Omental fat pad (tissue), 3 donors: ENCODE measurements at regions not wholly inside any gene's neighbourhood (a gene's known extent, or its start where the extent isn't known, plus 50 kb on each side); places are given as distances from the start of the nearest gene placed in this dataset.

Experiments
- ATAC-seq: fragments of 150-250 bp; one replicate; pipeline ENCODE4 v1.9.1; 2016; ENCODE audit warnings: mild to moderate bottlenecking, moderate library complexity; ENCODE audit not compliant: low FRiP score
- DNase-seq: peaks from one replicate; pipeline ENCODE4 v3.0.0-alpha.2; 2019; ENCODE audit warnings: low spot score
- TF ChIP-seq, protein P1 (sequence below), 3 donors: fragments of 450-650 bp; IDR thresholded peaks; one replicate each; pipeline ENCODE4 v1.5.1; 2016 to 2017; ENCODE audit warnings: antibody characterized with exemption in 3 of 3, mild to moderate bottlenecking in 3 of 3, moderate library complexity in 2 of 3

DNA sequence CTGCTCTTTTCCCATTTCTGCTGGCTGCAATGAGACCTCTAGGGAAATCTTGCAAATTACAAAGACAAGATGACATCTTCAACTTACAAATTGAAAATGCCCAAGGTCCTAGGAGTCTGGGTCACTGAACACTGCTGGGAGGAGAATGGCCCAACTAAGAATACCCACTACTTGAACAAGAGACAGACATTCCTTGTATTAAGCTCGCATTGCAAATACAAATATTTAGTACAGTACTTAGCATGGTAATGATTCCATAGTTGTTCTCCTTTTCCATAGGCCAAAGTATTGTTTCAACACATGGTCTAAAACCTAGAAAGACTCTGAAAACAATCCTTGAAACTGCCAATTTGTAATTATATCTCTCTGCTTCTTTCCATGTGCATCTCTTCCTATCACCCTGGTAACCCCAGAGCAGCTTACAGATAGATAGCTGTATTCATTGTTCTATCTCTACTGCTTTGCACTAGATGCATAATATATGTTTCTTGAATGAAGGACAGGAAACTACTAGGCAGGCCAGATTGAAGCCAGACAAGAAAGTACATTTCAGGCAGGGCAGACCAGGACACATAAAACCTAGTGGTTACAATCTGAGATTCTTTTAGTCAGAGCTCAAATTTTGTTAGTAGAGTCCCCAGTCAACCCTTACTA is 1545.7 kb upstream of the TENM4 start:
- ATAC-seq: no peak
- TF ChIP-seq, protein P1, sequence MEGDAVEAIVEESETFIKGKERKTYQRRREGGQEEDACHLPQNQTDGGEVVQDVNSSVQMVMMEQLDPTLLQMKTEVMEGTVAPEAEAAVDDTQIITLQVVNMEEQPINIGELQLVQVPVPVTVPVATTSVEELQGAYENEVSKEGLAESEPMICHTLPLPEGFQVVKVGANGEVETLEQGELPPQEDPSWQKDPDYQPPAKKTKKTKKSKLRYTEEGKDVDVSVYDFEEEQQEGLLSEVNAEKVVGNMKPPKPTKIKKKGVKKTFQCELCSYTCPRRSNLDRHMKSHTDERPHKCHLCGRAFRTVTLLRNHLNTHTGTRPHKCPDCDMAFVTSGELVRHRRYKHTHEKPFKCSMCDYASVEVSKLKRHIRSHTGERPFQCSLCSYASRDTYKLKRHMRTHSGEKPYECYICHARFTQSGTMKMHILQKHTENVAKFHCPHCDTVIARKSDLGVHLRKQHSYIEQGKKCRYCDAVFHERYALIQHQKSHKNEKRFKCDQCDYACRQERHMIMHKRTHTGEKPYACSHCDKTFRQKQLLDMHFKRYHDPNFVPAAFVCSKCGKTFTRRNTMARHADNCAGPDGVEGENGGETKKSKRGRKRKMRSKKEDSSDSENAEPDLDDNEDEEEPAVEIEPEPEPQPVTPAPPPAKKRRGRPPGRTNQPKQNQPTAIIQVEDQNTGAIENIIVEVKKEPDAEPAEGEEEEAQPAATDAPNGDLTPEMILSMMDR (IDR thresholded peaks at IDR 0.05): no peak
- DNase-seq: no peak

DNA sequence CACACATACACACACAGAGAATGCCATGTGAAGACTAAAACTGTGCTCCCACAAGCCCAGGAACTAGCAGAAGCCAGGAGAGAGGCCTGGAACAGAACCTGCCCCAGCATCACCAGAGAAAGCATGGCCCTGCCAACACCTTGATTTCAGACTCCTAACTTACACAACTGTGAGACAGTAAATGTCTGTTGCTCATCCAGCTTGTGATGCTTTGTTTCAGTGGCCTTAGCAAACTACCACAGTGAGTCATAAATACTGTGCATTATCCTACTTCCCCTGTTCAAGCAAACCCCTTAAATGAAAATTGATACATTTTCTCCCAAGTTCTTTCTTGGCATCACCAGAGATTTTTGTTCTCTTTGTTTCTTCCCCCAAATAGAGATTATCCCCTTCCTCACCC is 1539.4 kb upstream of the TENM4 start:
- TF ChIP-seq, protein P1 (IDR thresholded peaks at IDR 0.05): no peak
- no peak for DNase-seq
- no peak for ATAC-seq

DNA sequence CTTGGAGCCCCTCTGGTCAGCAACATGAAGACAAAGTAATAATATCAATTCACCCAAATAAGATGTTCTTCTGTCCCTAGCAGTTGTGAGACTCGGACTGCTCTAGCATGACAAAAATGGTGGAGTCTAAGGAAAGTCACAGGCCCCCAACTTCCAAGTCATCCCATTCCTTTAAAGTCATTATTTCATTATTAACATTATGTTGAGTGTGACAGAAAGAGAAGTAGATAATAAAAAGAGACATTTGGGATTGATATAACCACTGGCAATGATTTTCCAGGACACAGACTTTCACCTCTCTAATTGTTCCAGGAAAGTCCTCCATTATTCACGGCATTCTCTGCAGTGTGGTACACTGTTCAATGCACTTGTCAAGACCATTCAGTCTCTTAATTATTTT is 1533.0 kb upstream of the TENM4 start:
- ATAC-seq (no peak), DNase-seq (no peak)
- TF ChIP-seq, protein P1 (IDR thresholded peaks at IDR 0.05): no peak

DNA sequence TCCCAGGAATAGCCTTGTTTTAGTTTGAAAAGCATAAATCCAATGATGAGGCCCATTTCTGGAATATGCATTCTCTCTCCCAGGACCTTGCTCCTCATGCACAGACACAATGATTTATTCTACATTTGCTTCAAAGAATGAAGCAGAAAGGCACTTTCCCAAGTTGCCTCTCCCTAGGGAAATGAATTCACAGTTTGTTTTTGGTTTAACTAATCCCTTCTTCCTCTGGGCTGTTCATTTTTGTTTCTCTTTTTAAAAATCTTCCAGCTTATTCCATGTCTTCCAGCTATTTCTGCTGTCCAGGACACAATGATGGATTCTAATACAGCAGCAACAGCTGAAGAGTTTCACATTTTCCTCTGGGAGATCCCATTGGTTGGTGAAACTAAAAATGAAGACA is 1529.2 kb upstream of the TENM4 start:
- TF ChIP-seq, protein P1 (IDR thresholded peaks at IDR 0.05): no peak

DNA sequence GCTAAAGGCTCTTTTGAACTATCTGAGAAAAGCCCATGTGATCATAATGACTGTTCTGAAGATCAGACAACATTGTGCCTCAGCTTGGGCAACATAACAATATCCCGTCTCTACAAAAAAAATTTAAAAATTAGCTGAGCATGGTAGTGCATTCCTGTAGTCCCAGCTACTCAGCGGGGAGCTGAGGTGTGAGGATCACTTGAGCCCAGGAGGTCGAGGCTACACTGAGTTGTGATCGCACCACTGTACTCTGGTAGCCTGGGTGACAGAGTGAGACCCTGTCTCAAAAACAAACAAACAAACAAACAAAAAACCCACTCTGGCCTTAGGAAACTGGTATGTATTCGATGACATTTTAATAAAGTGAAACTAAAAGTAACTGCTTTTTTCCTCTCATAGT is 1526.8 kb upstream of the TENM4 start:
- TF ChIP-seq, protein P1 (IDR thresholded peaks at IDR 0.05): no peak
- no peak for ATAC-seq
- no peak for DNase-seq

More for the DNA sequence above, 1529.2 kb upstream of the TENM4 start:
- ATAC-seq: no peak
- DNase-seq: no peak

DNA sequence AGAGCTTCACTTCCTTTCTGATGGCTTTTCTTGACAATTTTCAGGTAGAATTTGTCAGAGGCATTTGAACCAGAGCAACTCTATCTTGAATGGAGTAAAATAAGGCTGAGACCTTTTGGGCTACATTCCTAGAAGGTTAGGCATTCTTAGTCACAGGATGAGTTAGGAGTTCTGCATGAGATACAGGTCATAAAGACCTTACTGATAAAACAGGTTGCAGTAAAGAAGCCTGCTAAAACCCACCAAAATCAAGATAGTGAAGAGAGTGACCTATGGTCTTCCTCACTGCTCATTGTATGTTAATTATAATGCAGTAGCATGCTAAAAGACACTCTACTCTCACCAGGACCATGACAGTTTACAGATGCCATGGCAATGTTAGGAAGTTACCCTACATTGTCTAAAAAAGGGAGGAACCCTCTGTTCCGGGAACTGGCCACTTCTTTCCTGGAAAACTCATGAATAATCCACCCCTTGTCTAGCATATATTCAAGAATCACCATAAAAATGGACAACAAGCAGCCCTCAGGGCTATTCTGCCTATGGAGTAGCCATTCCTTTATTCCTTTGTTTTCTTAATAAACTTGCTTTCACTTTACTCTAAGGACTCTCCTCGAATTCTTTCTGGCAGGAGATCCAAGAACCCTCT is 1519.7 kb upstream of the TENM4 start:
- TF ChIP-seq, protein P1 (IDR thresholded peaks at IDR 0.05): no peak
- DNase-seq (no peak), ATAC-seq (no peak)

DNA sequence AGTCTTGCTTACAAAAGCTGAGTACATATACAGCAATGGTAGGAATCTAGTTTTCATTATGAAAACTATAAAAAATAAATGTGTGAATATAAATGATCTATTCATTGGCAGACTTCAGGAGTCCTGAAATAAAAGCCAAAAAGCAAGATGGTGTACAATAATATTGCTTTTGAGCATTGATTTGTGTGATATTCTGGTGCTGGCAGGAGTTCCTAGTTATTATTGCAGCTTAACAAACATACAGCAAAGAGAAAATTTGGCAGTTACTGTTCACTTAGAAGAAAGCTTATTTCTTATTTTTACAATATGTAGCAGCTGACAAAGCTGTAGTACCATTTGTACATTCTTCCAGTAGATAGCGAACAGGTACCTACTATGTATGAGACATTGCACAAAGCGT is 1518.9 kb upstream of the TENM4 start:
- TF ChIP-seq, protein P1 (IDR thresholded peaks at IDR 0.05): no peak
- no peak for DNase-seq
- ATAC-seq: no peak
